ENCODE measurements at regions not wholly inside any gene's neighbourhood (a gene's known extent, or its start where the extent isn't known, plus 50 kb on each side); places are given as distances from the start of the nearest gene placed in this dataset.

DNA sequence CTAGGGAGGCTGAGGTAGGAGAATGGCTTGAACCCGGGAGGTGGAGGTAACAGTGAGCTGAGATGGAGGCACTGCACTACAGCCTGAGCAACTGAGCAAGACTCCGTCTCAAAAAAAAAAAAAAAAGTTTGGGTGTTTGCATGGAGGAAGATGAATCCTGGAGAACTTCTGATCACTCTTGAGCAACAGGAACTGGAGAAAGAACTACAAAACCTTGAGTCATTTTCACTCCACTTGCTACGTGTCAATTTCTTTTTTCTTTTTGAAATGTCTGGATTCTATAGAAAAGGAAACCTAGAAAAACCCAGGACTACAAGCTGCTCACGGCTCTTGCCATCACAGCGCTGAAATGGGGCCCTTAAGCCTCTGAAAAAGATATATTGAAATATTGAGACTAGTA lies 189.6 kb upstream of the NRP1 start:
- DNase-seq: no peak

DNA sequence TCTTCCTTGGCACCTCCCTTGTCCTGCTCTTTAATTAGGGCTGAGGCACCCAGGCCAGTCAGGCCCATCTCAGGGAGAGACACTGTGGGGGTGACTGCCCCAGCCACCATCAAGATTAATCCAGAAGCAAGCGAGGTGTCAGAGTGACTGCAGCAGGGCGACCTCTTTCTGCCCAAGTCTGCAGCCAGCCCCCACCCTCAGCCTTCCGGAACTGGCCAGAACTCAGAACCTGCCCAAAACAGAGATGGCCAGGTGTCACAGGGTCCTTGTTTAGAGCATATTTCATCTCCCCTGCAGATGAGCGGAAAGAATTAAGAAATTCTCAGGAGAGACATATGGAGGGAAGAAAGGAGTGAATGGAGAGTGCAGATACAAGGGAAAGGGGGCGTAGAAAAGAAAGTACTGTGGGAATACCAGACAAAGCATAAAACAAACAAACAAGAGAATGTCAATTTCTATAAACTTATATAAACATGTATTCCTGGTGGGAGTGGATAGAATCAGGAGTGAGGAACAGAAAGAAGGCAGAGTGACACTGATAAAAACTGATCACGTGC lies 188.8 kb upstream of the NRP1 start:
- no peak for DNase-seq

DNA sequence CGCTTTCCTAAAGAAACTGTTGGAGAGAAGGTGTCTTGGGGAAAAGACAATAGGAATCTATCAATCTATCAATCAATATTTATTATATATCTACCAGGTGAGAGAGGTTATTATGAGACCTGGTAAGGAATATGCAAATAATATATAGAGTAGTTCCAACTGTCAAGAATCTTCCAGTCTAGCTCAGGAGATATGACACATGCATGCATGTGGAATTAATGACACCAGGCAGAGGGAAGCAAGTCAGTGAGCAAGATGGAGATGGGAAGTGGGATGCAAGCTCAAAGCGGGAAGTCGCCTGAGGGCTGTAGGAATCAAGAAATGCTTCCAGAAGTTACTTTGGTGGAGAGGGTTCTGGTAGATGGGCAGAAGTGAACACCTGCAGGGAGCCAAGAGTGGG lies 187.4 kb upstream of the NRP1 start:
- no peak for DNase-seq

DNA sequence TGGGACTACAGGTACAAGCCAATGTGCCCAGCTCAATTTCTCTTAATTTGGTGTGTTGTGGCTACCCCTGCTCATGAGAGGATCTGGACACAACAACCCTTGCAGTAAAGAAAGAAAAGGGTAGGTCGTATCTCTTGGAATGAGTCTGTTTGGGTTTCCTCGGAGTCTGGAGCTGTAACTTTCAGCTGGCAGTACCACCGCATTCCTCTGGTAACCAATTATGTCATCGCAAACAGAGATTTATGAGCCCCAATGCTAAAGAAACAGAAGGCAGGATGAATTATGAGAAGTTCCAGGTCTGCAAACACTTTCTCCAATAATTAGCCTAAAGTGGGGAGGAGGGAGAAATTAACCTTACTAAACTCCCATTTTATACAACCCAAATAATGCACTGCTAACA lies 186.6 kb upstream of the NRP1 start:
- no peak for DNase-seq

DNA sequence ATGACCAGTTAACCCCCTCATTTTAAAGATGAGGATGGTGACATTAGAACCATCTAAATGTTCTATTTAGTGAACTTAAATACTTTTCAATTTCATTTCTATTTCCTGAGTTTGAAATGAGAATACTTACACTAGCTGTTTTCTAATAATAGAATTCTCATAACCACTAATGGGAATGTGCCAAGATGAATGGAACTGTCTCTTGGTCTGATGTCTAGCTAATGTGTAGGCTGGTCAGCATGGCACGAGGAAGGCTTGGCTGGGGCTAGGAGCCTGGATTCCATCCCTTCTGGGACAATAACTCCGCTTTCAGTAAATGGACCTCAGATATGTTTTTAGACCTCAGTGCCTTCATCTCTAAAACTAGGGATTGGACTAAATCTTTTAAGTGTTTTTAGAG lies 185.8 kb upstream of the NRP1 start:
- no peak for DNase-seq

DNA sequence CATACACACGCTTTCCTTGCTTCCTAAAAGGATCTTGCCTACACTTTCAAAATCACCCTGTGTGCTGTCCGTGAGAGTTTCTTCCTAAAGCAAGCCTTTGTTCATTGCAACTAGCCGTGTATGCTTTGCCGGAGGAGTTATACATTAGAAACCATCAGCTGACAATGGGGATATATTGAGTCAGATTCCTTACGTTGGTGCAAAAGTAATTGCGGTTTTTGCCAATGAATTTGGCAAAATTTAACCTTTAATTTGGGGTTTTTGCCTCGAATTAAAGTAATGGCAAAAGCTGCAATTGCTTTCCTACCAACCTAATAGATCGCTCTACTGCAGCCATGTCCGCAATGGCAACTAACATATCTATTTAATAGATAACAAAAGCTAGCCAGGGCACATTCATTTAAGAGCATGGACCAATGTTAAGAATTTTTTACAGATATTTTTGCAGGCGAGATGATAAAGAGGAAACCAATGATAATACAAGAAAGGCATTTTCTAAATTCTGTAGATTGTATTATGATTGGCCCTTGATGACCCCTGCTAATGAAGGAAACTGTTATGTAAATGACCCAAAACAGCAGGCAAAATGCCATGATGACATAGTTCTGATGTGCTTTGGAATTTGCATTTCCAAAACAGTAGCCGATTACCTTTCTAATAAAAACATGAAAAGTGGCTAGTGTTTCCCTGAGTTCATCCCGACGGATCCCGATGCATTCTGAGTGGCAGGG lies 184.8 kb upstream of the NRP1 start:
- DNase-seq: no peak

DNA sequence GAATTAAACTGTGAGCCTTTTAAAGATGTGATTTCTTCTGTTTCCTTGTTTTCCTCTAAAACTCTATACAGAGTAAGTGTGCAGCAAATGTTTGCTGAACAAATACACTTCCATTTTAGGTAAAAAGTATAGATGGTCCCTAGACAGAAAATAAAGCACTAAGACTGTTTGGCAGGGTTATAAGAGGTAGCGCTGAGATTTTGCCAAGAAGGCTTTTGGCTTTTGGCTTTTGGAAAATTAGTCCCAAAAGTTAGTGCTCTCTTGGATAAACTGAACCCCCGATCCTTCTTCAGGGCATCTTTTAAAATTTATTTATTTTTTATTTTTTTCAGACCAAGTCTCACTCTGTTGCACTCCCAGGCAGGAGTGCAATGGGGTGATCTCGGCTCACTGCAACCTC lies 175.7 kb upstream of the NRP1 start:
- DNase-seq: no peak

DNA sequence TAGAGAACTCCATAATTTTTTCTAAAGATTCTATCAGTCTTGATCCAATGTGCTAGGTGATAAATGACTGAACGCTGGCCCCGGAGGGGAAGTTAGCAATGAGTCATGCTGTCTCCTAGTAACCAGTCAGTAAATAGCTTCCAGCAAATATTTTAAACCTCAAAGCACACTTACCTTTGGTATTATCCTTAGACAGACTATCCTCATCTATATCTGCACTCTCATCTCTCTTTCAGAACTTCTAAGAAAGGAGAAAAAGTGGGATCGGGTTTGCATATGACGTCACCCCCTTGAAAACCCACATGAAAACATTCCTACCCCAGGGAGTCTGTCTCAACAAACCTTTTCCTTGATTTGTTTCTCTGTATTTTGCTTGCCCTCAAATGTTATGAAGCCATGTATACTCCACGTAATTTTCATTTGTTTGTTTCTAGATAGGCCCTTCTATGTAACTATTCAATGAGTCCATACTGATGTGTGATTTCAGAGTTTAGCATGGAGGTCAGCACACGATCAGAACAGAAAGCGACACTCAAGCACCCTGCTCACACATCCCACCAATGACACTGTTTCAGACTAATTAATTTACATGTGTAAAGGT lies 174.9 kb upstream of the NRP1 start:
- peak; percentile 74 for DNase-seq

DNA sequence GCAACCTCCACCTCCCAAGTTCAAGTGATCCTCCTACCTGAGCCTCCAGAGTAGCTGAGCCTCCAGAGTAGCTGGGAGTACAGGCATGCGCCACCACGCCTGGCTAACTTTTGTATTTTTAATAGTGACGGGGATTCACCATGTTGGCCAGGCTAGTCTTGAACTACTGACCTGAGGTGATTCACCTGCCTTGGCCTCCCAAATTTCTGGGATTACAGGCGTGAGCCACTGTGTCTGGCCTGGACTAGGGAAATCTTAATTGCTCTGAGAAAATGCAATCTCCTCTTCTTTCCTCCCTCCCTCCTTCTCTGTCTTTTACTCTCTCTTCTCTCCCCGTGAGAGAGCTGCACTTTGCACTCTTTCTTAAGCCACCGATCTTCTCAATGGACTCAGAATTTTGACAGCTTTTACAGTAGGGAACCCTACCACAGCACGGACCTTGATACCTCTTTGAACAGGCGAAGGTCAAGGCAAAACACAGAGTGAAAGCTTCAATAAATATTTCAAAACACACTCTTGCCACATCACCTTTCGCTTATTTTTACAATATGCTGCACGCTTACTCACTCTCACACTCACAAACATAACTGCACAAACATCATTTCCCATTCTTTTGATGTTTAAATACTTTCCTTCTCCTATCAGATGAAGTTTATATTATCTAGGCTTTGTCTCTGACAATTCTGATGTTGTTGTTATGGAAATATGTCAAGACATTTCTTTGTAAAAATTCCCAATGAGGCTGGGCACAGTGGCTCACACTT lies 173.4 kb upstream of the NRP1 start:
- no peak for DNase-seq

DNA sequence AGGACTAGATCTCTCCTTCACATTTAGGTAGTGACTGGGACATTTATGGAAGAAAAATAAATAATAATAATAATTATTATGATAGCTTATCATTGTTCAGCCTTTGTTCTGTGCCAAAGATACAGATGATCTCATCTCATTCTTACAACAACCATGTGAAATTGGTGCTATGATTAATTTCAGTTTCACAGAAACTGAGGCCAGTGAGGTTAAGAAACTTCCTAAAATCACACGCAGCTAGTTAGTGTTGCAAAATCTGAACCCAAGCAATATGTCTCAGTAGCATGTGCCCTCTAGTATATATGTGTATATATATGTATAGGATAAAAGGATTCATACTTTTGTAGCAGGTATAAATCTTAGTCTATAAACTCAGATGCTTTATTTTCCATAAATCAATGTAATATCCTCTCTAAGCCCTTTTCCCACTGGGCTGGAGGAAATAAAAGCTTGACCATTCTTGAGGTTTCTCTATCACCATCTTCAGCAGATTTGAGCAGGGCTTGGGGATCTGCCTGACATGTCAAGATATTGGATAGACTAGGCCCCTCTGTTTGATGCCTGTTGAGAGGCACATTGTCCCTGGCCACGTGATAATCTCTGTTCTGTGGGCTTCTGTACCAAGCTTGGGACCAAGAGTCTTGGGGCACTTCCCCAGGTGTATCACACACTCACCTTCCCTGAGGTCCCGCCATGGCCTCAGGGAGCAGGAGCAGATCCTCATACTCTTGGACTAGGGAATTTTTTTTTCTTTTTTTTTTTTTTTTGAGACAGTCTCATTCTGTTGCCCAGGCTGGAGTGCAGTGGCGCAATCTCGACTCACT lies 172.6 kb upstream of the NRP1 start:
- peak; percentile 60 for DNase-seq

DNA sequence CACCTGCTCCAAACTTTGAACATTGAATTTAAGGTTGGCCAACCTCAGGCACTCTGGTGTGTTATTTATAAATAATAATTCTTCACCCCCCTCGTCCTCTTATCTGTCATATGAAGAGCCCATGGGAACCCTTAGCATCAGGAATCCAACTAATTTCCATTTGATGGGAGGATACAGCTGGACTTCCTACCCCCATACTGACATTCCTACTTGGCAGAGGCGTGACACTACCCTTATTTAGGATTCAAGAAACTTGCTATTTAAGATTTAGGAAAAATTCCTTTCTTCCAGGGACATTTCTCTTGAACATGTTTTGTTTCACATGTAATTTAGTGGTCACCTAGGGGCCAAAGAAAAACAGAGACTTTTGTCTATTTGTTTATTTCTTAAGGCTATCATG lies 171.9 kb upstream of the NRP1 start:
- no peak for DNase-seq

DNA sequence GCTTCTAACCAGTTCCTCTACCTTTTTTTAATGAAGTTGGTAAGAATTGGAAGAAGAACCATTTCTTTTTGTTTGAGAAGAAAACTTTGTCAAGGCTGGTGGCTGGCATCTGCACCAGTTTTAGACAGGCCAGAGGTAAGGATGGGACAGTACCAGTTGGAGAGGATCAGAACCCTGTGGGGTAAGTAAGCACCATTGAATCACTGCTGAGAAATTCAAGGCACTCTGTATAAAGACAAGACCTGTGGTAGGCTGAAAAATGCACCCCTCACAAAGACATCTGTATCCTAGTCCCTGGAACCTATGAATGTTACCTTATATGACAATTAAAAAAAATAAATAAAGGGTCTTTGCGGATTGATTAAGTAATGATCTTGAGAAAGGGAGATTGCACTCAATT lies 166.7 kb upstream of the NRP1 start:
- no peak for DNase-seq

DNA sequence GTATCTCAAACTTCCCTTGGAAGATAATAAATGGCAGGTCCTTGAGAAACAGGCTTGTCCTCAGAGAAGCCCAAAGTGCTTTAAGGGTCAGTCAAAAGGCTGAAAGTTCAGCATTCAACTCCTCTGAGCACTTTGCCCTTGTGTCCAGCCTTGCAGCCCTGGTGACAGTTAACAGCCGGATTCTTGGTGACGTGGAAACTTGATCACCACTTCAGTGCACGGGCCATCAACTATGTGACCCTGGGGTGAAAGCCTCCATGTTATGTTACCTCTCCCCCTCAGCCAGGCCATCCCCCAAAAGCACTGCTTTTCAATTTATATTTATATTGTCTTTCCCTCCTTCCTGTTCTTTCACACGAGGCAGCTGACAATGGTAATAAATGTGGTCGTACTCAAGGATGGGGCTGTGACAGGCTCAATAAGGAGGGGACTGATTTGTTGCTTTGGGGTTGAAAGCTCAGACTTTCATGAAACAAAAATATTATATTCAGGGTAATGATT lies 164.0 kb upstream of the NRP1 start:
- DNase-seq: no peak

DNA sequence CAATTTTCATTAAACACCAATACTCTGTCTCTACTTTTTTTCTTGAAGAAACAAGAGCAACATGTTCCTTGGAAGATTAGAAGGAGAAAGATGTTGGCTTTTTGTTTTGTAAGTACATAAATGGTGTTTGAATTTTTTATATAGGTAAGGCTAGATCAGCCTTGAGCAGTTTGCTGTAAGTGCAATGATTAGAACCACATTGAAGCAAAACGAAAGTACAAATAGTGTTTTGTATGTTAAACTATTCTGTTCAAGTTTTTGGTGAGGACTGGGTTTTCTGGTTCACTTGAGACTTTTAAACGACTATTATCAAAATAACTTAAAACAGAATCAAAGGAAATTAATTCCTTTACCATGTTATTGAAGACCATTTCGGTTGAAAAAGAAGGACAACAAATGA lies 162.9 kb upstream of the NRP1 start:
- no peak for DNase-seq

DNA sequence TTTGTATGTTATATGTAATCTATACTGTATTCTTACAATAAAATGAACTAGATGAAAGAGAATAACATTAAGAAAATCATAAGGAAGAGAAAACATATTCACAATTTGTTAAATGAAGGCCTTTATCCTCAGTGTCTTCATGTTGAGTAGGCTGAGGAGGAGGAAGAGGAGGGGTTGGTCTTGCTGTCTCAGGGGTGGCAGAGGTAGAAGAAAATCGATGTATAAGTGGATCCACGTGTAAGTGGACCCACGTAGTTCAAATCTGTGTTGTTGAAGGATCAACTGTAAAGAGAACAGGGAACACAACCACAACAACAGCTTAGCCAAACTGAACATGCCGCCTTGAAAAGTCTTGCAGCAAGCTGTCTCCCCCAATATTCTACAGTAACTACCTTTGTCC lies 161.6 kb upstream of the NRP1 start:
- DNase-seq: no peak

DNA sequence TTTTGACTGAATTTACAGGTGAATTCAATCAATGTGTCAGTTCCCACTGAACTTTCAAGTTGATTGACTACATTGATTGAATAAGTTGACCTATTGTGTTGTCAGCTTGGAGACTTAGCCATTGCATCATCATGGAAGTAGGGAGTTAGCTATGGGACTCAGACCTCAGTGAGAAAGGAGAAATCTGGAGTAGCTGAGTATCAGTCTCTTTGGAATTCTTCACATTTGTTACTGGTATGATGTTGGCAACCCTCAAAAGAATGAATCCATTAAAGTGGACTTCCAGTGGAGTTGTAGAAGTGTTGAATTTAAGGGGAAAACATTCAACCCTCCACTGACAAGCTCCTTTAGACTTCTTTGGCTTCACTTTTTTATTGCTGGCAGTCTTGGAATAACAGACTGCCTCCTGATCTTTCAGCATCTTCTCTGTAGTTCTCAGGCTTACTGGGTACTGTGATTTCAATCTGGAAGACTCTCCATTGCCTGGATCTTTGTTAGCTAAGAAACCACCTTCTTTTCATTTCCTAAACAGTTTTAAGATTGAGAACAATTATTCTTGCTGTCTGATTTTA lies 160.3 kb upstream of the NRP1 start:
- no peak for DNase-seq

DNA sequence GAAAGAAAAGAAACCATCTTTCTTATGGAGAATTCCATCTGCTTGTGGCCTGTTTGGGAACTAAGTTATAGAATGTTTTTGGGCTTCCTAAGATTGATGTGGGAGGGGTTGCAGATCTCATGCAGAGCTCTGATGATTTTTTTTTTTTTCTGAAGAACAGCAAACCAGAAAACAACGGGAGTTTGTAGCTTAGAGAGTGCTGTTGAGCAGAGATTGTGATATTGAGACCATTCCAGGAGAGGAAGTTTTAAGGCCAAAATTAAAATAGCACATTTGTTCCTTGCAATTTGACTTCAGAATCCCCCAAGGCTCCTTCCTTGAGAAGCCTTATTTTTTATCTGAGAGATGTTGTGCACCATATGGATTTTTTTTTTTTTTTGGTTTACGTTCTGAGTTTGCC lies 159.5 kb upstream of the NRP1 start:
- DNase-seq: no peak

DNA sequence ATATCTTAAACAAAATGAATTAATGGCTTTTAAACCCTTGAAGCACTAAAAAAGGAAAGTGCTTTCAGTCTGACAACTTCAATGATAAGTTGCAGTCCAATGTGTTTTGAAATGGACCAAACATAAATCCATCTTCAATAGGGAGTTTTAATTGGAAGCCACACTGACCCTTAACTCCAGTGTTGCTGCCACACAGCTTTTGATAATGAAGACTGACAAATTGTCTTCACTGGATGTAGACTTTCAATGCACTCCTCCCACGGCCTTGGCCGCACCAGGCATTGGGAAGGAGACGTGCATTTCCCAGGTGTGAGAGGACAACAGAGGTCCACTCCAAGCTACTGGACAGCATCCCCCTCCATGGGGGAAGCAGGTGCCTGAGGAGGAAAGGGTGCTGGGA lies 159.0 kb upstream of the NRP1 start:
- no peak for DNase-seq

DNA sequence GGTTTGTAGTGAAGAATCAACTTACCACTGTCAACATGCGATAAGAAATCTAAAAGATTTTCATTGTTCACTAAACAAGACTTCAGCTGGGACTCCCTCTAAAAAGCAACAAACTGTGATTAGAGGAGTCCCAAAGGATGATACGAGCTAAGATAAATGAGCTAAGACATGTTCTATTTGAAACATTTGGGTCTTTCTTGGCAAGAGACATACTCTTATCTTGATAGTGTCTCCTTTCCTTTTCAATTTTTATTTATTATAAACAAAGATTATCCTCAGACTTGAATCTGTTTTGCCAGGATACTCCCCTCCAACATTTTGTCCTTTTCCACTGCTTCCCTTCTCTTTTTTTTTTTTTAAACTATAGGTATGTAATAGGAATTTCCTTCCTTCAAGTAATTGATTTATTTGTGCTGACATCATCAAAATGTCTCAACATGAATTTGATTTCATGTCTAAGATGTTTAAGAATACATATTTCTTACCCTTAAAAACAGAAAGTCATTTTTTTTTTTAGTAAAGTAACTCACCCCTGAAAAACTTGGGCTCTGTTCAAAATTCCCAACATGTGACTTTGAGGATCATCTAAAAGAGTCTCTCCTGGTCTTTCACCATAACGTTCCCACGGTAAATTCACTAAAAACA lies 158.4 kb upstream of the NRP1 start:
- no peak for DNase-seq

DNA sequence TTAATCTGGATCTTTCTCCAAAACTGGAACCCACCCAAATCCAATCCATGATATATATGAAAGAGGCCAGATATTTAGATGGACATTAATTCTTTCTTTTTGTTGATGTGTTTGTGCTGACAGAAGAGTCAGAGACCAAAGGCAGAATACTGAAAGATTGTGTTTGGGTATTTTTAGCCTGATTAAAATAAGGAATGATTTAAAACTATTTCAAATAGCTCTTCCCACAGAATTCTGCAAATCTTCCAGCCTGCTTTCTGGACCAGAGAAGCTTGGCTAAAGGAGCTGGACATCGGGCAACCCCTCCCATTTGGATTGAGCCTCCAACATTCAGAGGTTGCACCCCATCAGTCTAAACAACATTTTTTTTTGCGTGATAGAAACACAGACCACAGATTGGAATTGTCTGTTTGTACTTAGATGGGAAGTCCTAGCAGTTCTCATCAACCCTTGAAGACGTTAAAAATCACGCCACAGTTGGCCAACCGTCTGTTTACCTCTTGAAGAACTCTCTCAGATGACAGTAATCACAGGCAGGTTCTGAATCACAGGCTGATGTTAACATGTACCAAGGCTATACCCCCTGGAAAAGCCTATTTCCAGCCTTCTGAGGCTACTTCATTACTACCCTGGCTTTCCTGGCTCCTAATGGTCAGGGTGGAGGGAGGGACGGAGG lies 155.2 kb upstream of the NRP1 start:
- DNase-seq: no peak

DNA sequence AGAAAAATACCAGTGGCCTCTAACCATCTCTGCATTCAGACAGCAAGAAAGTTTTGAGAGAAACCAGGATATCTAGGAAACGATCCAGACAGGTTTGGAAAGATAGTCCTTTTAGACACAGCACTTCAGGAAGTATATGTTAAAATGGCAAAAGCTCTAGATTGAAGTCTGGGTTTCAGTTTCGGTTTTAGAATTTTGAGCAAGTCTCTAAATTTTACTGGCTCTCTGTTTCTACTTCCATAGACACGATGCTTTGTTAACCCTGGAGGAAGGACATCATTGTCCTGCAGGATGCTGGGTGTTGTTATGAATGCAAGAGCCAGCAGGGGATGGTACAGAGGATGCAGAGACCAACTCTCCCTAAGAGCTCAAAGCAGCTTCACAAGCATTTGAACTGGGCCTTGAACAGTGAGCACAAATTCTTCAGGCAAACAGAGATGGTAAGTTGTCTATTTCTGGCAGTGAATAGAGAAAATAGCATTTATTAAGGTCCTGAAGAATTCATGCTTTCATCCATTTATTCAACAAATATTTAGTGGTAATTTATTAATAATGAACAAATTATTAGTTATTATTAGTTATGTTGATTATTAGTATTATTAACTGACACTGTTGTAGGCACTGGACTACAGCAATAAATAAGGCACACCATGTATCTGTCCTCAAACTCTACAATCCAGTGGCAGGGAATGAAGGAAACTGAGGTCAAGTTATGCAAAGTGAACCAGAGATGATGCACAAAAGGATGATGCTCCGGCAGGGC lies 152.7 kb upstream of the NRP1 start:
- DNase-seq: peak; percentile 1

Data from activated CD4-positive, alpha-beta T cell treated with anti-CD3 and anti-CD28 coated beads, Interleukin-10, Interleukin-2, amounts not matched to agents 100 ng/mL and 50 ng/mL, durations not matched to agents 16 hours and 8 hours (primary cell).